Transverse colon (tissue), 4 donors: ENCODE measurements at regions not wholly inside any gene's neighbourhood (a gene's known extent, or its start where the extent isn't known, plus 50 kb on each side); places are given as distances from the start of the nearest gene placed in this dataset.

Experiments
- DNase-seq: peaks from one replicate; pipeline ENCODE4 v3.0.0-alpha.2; 2019
- H3K27ac ChIP-seq, 4 donors: fragments of 200-600 bp; sonication (generic); 2 replicates each; pipeline ENCODE4 v1.5.1; 2016 to 2018; ENCODE audit warnings: inconsistent platforms in 4 of 4
- H3K27me3 ChIP-seq: fragments of 200-600 bp; sonication (generic); 2 replicates; pipeline ENCODE4 v1.5.1; 2017; ENCODE audit warnings: inconsistent platforms
- H3K36me3 ChIP-seq, 4 donors: fragments of 200-600 bp; sonication (generic); 2 replicates each; pipeline ENCODE4 v1.5.1; 2017 to 2019; ENCODE audit warnings: inconsistent platforms in 4 of 4
- H3K4me1 ChIP-seq, 4 donors: fragments of 200-600 bp; sonication (generic); 2 replicates each; pipeline ENCODE4 v1.5.1; 2017 to 2020; ENCODE audit warnings: inconsistent platforms in 4 of 4
- H3K4me3 ChIP-seq, 4 donors: fragments of 200-600 bp; sonication (generic); 1 replicate in 1 of 4; 2 replicates in 3 of 4; pipeline versions ENCODE4 v1.5.1 to v1.6.1; 2017 to 2019; ENCODE audit warnings: inconsistent platforms in 4 of 4
- H3K9me3 ChIP-seq, 2 donors: fragments of 200-600 bp; sonication (generic); 2 replicates each; pipeline ENCODE4 v1.5.1; 2017 to 2019; ENCODE audit warnings: inconsistent platforms in 2 of 2
- CTCF ChIP-seq, 5 experiments: fragments of 200-600 bp in 3 of 5; fragments of 450-650 bp in 2 of 5; sonication (generic) in 3 of 5; IDR thresholded peaks; 1 replicate in 2 of 5; 2 replicates in 3 of 5; pipeline ENCODE4 v1.5.1; 2016 to 2017; ENCODE audit warnings: antibody characterized with exemption in 5 of 5, inconsistent platforms in 3 of 5, mild to moderate bottlenecking in 2 of 5, moderate library complexity in 1 of 5
- EP300 ChIP-seq: sonication (generic); formaldehyde crosslinking; IDR thresholded peaks from one replicate; pipeline ENCODE4 v1.6.1; 2017; ENCODE audit warnings: antibody characterized with exemption, low read depth
- POLR2A ChIP-seq: fragments of 450-650 bp; IDR thresholded peaks from one replicate; pipeline ENCODE4 v1.6.1; 2016; ENCODE audit warnings: antibody characterized with exemption, mild to moderate bottlenecking, moderate library complexity
- POLR2AphosphoS5 ChIP-seq, 3 donors: sonication (generic); formaldehyde crosslinking; IDR thresholded peaks; one replicate each; pipeline ENCODE4 v1.6.1; 2016; ENCODE audit warnings: antibody characterized with exemption in 3 of 3
- WGBS, 2 donors: methylation state at CpG; one replicate each; pipeline ENCODE4 v1.1.5; 2018; ENCODE audit warnings: low coverage in 1 of 2; 5-methylcytosine and 5-hydroxymethylcytosine counted together
- in situ Hi-C, 4 donors: fragments of 200-750 bp; cut with MboI; loops; one replicate each; pipeline versions ENCODE4 v1.15.0 to v1.15.1; 2017; ENCODE audit warnings: low sequenced_read_pairs in 3 of 4, low pct_ligation_motif_present in 1 of 4, low pct_unique_long_range_greater_than_20kb in 1 of 4
- intact Hi-C: fragments of 100-400 bp; cut with DNase I; formaldehyde crosslinking; loops from one replicate; pipeline ENCODE4 v1.15.1; 2023; ENCODE audit warnings: low total_unique reads

GRCh38 chr16:13560151-13560550 lies 359.8 kb upstream of the ERCC4 start:
- H3K36me3 ChIP-seq = no peaks in the 10 kb centered on the region
- H3K4me3 ChIP-seq = no peak overlapping the region
- no peak for TF ChIP-seq POLR2AphosphoS5 (IDR thresholded peaks at IDR 0.05)
- no peak for TF ChIP-seq CTCF (IDR thresholded peaks at IDR 0.05)
- TF ChIP-seq EP300 = no peak
- no peak for TF ChIP-seq POLR2A
- no peak overlapping the region for H3K27ac ChIP-seq
- WGBS, 2 donors = 78 to 82% methylated on average over 5 of the region's 5 CpGs
- H3K4me1 ChIP-seq = no peaks in the 10 kb centered on the region
- intact Hi-C loops = no loop called here
- in situ Hi-C loops = no loop called here
- H3K27me3 ChIP-seq = no peaks in the 10 kb centered on the region
- no peak for DNase-seq
- no peaks in the 10 kb centered on the region for H3K9me3 ChIP-seq

GRCh38 chr16:13561291-13562070 lies 358.5 kb upstream of the ERCC4 start:
- intact Hi-C loops (no loop called here), in situ Hi-C loops (no loop called here)
- 53 to 72% methylated on average over 4 to 10 of the region's 10 CpGs for WGBS, 2 donors
- Histone ChIP-seq H3K9me3 (no peaks in the 10 kb centered on the region), H3K36me3 (no peaks in the 10 kb centered on the region), H3K4me3 (no peak overlapping the region), H3K4me1 (no peaks in the 10 kb centered on the region), H3K27me3 (no peaks in the 10 kb centered on the region), H3K27ac (no peak overlapping the region)
- TF ChIP-seq CTCF (IDR thresholded peaks at IDR 0.05) (no peak), POLR2A (no peak), POLR2AphosphoS5 (IDR thresholded peaks at IDR 0.05) (no peak), EP300 (no peak)
- DNase-seq = no peak

- 87 to 92% methylated on average over 2 to 5 of the region's 5 CpGs for WGBS, 2 donors
These were observed 351.2 kb upstream of the ERCC4 start for GRCh38 chr16:13568803-13569202.

GRCh38 chr16:13569986-13570385 lies 350.0 kb upstream of the ERCC4 start:
- intact Hi-C loops (no loop called here), in situ Hi-C loops (no loop called here)
- Histone ChIP-seq H3K27me3 (no peaks in the 10 kb centered on the region), H3K9me3 (no peaks in the 10 kb centered on the region), H3K4me1 (no peaks in the 10 kb centered on the region), H3K36me3 (no peaks in the 10 kb centered on the region), H3K27ac (no peak overlapping the region), H3K4me3 (no peak overlapping the region)
- no peak for DNase-seq
- TF ChIP-seq CTCF (IDR thresholded peaks at IDR 0.05) (no peak), POLR2AphosphoS5 (IDR thresholded peaks at IDR 0.05) (no peak), POLR2A (no peak), EP300 (no peak)
- 68 to 74% methylated on average over 2 to 4 of the region's 4 CpGs for WGBS, 2 donors

More at GRCh38 chr16:13568803-13569202, 351.2 kb upstream of the ERCC4 start:
- no peak for DNase-seq
- Histone ChIP-seq H3K36me3 (no peaks in the 10 kb centered on the region), H3K4me3 (no peak overlapping the region), H3K27ac (no peak overlapping the region), H3K9me3 (no peaks in the 10 kb centered on the region), H3K4me1 (no peaks in the 10 kb centered on the region), H3K27me3 (no peaks in the 10 kb centered on the region)
- in situ Hi-C loops (no loop called here), intact Hi-C loops (no loop called here)
- no peak for TF ChIP-seq EP300
- no peak for TF ChIP-seq POLR2A
- no peak for TF ChIP-seq POLR2AphosphoS5 (IDR thresholded peaks at IDR 0.05)
- no peak for TF ChIP-seq CTCF (IDR thresholded peaks at IDR 0.05)
